Thoracic aorta (tissue), 2 donors: ENCODE measurements at regions not wholly inside any gene's neighbourhood (a gene's known extent, or its start where the extent isn't known, plus 50 kb on each side); places are given as distances from the start of the nearest gene placed in this dataset.

Source experiments
- ATAC-seq: fragments of 150-250 bp; one replicate; pipeline ENCODE4 v1.8.0; 2017; ENCODE audit warnings: low read depth; ENCODE audit not compliant: insufficient number of reproducible peaks, low FRiP score
- DNase-seq: peaks from one replicate; pipeline ENCODE4 v3.0.0-alpha.2; 2020; ENCODE audit warnings: low spot score
- H3K27ac ChIP-seq, 2 donors: fragments of 200-600 bp; sonication (generic); 1 replicate in 1 of 2; 2 replicates in 1 of 2; pipeline ENCODE4 v1.5.1; 2016; ENCODE audit warnings: mild to moderate bottlenecking in 2 of 2, moderate library complexity in 2 of 2
- H3K27me3 ChIP-seq: fragments of 200-600 bp; sonication (generic); replicated peaks from 2 replicates; pipeline ENCODE4 v1.6.0; 2016; ENCODE audit warnings: mild to moderate bottlenecking; ENCODE audit not compliant: insufficient read depth
- H3K36me3 ChIP-seq: fragments of 200-600 bp; sonication (generic); one replicate; pipeline ENCODE4 v1.5.1; 2016
- H3K4me1 ChIP-seq, 2 donors: fragments of 200-600 bp; sonication (generic); 1 replicate in 1 of 2; 2 replicates in 1 of 2; pipeline versions ENCODE4 v1.5.1 to v1.6.0; 2016; ENCODE audit warnings: low read depth in 2 of 2, mild to moderate bottlenecking in 1 of 2; ENCODE audit not compliant: control insufficient read depth in 1 of 2
- H3K4me3 ChIP-seq: fragments of 200-600 bp; sonication (generic); 2 replicates; pipeline ENCODE4 v1.5.1; 2016; ENCODE audit warnings: mild to moderate bottlenecking
- H3K9me3 ChIP-seq: fragments of 200-600 bp; sonication (generic); 2 replicates; pipeline ENCODE4 v1.5.1; 2016
- CTCF ChIP-seq: fragments of 200-600 bp; sonication (generic); IDR thresholded peaks from one replicate; pipeline ENCODE4 v1.5.1; 2019; ENCODE audit warnings: antibody characterized with exemption

GRCh38 chr13:106362707-106363106 lies 172.8 kb downstream of the EFNB2 start:
- Histone ChIP-seq H3K4me1 (peaks cover 0 to 7% of the 10 kb centered on the region in 2 donors), H3K36me3 (no peaks in the 10 kb centered on the region), H3K27me3 (no peaks in the 10 kb centered on the region), H3K27ac (no peak overlapping the region), H3K4me3 (no peak overlapping the region), H3K9me3 (no peaks in the 10 kb centered on the region)
- no peak for TF ChIP-seq CTCF
- DNase-seq (no peak), ATAC-seq (no peak)

- DNase-seq = no peak
- no peak for ATAC-seq
- Histone ChIP-seq H3K9me3 (no peaks in the 10 kb centered on the region), H3K27ac (no peak overlapping the region), H3K4me1 (no peaks in the 10 kb centered on the region), H3K27me3 (no peaks in the 10 kb centered on the region), H3K36me3 (no peaks in the 10 kb centered on the region), H3K4me3 (no peak overlapping the region)
- TF ChIP-seq CTCF = no peak
Measured at GRCh38 chr13:106361621-106362020, 173.8 kb downstream of the EFNB2 start.

- no peaks in the 10 kb centered on the region for H3K27me3 ChIP-seq
- H3K27ac ChIP-seq = no peak overlapping the region
- ATAC-seq (no peak), DNase-seq (no peak)
- no peak for TF ChIP-seq CTCF
- H3K36me3 ChIP-seq = no peaks in the 10 kb centered on the region
- no peak overlapping the region for H3K4me3 ChIP-seq
- no peaks in the 10 kb centered on the region for H3K9me3 ChIP-seq
- no peaks in the 10 kb centered on the region for H3K4me1 ChIP-seq
Measured at GRCh38 chr13:106357198-106357597, 178.3 kb downstream of the EFNB2 start.

GRCh38 chr13:106355866-106356265 lies 179.6 kb downstream of the EFNB2 start:
- no peaks in the 10 kb centered on the region for H3K9me3 ChIP-seq
- no peak overlapping the region for H3K4me3 ChIP-seq
- no peaks in the 10 kb centered on the region for H3K36me3 ChIP-seq
- no peaks in the 10 kb centered on the region for H3K4me1 ChIP-seq
- ATAC-seq = no peak
- H3K27me3 ChIP-seq = no peaks in the 10 kb centered on the region
- DNase-seq = no peak
- no peak for TF ChIP-seq CTCF
- no peak overlapping the region for H3K27ac ChIP-seq

DNA sequence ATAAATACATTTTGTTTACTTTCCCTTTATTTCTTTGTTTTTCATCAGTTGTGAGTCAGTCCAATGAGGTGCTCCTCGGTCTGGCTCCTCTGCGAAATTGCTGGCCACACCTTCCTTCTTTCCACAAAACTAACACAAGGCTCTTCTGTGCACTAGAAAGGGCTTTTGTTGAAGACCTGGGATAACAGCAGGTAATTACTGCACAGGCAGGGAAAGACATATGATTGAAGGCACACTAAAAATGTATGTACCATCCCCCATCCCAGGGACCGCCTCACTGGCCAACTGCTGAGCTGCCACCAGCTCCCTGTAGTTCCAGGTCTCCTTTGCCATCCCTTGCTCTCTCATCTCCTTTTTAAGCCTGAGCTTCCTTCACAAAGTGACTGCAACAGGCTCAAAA lies 180.5 kb downstream of the EFNB2 start:
- Histone ChIP-seq H3K9me3 (no peaks in the 10 kb centered on the region), H3K36me3 (no peaks in the 10 kb centered on the region), H3K4me1 (no peaks in the 10 kb centered on the region), H3K27me3 (no peaks in the 10 kb centered on the region), H3K27ac (no peak overlapping the region), H3K4me3 (no peak overlapping the region)
- no peak for DNase-seq
- TF ChIP-seq CTCF = no peak
- no peak for ATAC-seq
